ENCODE measurements at regions not wholly inside any gene's neighbourhood (a gene's known extent, or its start where the extent isn't known, plus 50 kb on each side); places are given as distances from the start of the nearest gene placed in this dataset.

DNA sequence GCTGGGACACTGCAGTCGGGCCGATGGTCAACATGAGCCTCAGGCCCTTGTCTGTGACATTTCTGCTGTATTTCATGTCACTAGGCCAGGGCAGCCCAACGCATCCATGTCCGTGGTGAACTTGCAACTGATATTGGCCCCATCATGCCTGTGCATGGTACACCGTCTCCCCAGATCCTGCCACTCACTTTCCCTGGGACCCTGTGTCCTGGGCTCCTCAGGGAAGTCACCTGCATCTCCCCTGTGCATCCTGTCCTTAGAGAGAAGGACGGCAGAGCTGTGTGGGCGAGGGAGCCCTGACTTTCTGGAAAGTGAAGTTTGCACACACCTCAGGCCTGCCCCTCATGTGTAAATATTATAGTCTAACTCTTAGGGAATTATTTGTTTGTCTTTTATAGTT lies 123.3 kb downstream of the ACKR3 start:
- H3K4me1 ChIP-seq, result no peaks in the 10 kb centered on the region
- no peaks in the 10 kb centered on the region for H3K27me3 ChIP-seq (ENCODE audit: low read depth)
- H3K4me3 ChIP-seq, result no peak overlapping the region
- ATAC-seq (no peak), DNase-seq (no peak)
- no peaks in the 10 kb centered on the region for H3K36me3 ChIP-seq
- no peak overlapping the region for H3K27ac ChIP-seq
- H3K9me3 ChIP-seq, result no peaks in the 10 kb centered on the region
- TF ChIP-seq, protein P1, sequence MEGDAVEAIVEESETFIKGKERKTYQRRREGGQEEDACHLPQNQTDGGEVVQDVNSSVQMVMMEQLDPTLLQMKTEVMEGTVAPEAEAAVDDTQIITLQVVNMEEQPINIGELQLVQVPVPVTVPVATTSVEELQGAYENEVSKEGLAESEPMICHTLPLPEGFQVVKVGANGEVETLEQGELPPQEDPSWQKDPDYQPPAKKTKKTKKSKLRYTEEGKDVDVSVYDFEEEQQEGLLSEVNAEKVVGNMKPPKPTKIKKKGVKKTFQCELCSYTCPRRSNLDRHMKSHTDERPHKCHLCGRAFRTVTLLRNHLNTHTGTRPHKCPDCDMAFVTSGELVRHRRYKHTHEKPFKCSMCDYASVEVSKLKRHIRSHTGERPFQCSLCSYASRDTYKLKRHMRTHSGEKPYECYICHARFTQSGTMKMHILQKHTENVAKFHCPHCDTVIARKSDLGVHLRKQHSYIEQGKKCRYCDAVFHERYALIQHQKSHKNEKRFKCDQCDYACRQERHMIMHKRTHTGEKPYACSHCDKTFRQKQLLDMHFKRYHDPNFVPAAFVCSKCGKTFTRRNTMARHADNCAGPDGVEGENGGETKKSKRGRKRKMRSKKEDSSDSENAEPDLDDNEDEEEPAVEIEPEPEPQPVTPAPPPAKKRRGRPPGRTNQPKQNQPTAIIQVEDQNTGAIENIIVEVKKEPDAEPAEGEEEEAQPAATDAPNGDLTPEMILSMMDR (IDR thresholded peaks at IDR 0.05), result no peak
- intact Hi-C loops (cut with DNase I), result no loop called here

DNA sequence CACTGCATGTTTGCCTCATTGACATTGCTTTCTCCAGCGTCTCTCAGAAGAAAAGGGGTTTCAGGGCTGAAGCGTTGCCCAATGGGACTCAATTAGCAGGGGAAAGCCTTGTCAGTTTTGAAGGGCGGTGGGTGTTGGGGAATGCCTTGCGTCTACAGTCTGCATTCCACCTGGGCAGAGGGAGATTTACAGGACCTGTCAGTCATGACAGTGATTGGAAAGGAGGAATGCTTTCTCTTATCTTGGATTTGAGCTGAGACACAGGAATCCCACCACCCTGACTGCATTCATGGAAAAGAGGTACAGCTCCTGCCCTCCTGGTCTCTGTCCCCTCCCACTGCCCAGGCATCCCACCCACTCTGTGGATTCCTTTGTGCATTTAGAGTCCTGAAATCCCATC lies 123.9 kb downstream of the ACKR3 start:
- Histone ChIP-seq H3K27ac (no peak overlapping the region), H3K4me1 (no peaks in the 10 kb centered on the region), H3K9me3 (no peaks in the 10 kb centered on the region), H3K27me3 (ENCODE audit: low read depth) (no peaks in the 10 kb centered on the region), H3K4me3 (no peak overlapping the region), H3K36me3 (no peaks in the 10 kb centered on the region)
- TF ChIP-seq, protein P1 (IDR thresholded peaks at IDR 0.05), result no peak
- no peak for DNase-seq
- no peak for ATAC-seq
- intact Hi-C loops (cut with DNase I), result no loop called here

DNA sequence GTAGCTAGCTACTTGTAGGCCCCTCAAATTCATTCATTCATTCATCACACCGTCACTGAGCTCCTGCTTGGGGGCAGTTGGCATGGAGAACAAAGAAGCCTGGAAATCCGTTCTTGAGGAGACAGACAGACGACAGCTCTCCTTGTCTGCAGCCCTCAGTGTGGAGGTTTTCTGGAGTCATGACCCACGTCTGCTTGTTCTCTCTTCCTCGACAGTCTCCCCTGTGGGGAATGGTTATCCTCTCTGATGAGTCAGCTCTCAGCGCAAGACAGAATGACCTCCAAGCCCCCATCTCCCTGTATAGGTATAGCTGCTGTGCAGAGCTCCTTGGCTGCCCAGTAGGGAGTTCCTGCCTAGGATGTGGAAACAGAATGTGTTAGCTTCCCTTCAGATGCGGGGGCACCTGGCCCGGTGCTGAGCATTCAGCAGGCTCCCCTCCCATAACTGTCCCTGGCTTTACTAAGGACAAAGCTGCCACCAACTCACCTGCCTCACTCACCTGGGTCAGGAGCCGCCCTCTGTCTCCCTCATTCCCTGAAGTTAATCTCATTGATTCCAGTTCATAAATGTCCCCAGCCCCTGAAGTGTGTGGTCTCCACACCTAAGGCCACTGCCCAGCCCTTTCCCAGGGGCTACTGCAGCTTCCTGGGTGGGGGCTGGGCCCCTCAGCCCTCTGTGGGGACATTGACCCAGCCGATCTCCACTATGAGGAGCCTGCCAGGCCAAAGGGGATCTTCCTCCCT lies 124.7 kb downstream of the ACKR3 start:
- Histone ChIP-seq H3K4me1 (no peaks in the 10 kb centered on the region), H3K27me3 (ENCODE audit: low read depth) (no peaks in the 10 kb centered on the region)
- intact Hi-C loops (cut with DNase I), result no loop called here

DNA sequence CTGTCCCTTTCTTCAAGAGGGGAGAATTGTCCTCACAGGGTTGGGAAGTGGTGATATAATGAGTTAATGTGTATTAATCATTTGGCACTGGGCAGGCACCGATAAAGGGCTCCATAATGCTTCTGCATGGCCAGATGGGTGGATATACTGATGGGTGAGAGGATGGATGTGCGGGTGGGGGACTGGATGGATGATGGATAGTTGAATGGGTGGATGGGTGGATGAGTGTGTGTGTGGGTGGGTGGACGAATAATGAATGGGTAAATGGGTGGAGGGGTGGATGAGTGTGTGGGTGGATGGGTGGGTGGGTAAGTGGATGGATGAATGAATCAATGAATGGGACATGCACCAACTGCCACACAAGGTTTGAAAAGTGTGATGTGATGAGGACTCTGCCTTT lies 127.2 kb downstream of the ACKR3 start:
- TF ChIP-seq, protein P1 (IDR thresholded peaks at IDR 0.05), result no peak
- ATAC-seq, result no peak
- H3K27me3 ChIP-seq (ENCODE audit: low read depth), result no peaks in the 10 kb centered on the region
- no peak overlapping the region for H3K27ac ChIP-seq
- no peaks in the 10 kb centered on the region for H3K4me1 ChIP-seq
- no peak for DNase-seq
- H3K4me3 ChIP-seq, result no peak overlapping the region
- no peaks in the 10 kb centered on the region for H3K36me3 ChIP-seq
- intact Hi-C loops (cut with DNase I), result no loop called here
- no peaks in the 10 kb centered on the region for H3K9me3 ChIP-seq

More for the DNA sequence above, 124.7 kb downstream of the ACKR3 start:
- Histone ChIP-seq H3K27ac (no peak overlapping the region), H3K4me3 (no peak overlapping the region), H3K9me3 (no peaks in the 10 kb centered on the region), H3K36me3 (no peaks in the 10 kb centered on the region)
- no peak for DNase-seq
- no peak for ATAC-seq
- TF ChIP-seq, protein P1 (IDR thresholded peaks at IDR 0.05), result no peak

DNA sequence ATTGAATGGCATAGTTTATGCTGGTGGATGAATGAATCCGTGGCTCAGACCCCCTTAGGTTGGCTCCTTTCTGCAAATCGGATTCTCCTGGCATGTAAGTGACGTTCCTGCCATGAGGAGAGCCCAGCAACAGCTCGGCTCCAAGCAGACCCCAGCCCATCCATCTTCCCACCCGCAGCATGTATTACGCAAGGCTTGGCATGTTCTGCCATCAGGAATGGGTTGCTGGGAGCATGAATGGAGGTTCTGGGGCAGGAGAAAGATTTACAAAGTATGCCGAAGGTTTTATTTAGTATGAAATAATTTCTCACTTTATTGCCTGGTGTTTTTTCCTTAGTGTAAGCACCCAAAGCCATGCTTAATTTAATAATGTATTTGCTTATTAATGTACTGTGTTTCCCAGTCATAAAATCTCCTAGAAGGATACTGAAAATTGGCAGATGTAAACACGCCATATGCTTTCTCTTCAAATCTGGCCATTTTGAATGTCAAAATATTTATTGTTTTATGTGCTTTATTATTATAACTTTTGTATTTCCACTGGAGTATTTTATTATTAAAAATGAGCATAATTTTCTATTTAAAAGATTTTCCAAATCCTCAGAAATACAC lies 128.5 kb downstream of the ACKR3 start:
- Histone ChIP-seq H3K4me1 (no peaks in the 10 kb centered on the region), H3K36me3 (no peaks in the 10 kb centered on the region), H3K4me3 (no peak overlapping the region), H3K27me3 (ENCODE audit: low read depth) (no peaks in the 10 kb centered on the region), H3K9me3 (no peaks in the 10 kb centered on the region), H3K27ac (no peak overlapping the region)
- DNase-seq, result no peak
- TF ChIP-seq, protein P1 (IDR thresholded peaks at IDR 0.05), result no peak
- ATAC-seq, result no peak
- intact Hi-C loops (cut with DNase I), result no loop called here

Measured in lower lobe of right lung (tissue), 2 donors.